OCI-LY1 (cell line): ENCODE measurements at regions not wholly inside any gene's neighbourhood (a gene's known extent, or its start where the extent isn't known, plus 50 kb on each side); places are given as distances from the start of the nearest gene placed in this dataset.

ENCODE experiments used
- H2AFZ ChIP-seq: fragments of 200-600 bp; sonication (generic), shearing (Covaris generic); 2 replicates; pipeline ENCODE4 v1.6.0; 2014; ENCODE audit warnings: antibody characterized with exemption, mild to moderate bottlenecking, low read length
- H3F3A ChIP-seq: fragments of 200-600 bp; sonication (generic), shearing (Covaris generic); 2 replicates; pipeline ENCODE4 v1.6.0; 2014; ENCODE audit warnings: mild to moderate bottlenecking, antibody characterized with exemption, low read length, moderate library complexity; ENCODE audit not compliant: insufficient read depth
- H3K27ac ChIP-seq: fragments of 200-600 bp; sonication (generic); 2 replicates; pipeline ENCODE4 v1.5.1; 2014; ENCODE audit warnings: low read length, mixed run types, mild to moderate bottlenecking, low read depth; ENCODE audit not compliant: poor library complexity, severe bottlenecking
- H3K27me3 ChIP-seq: fragments of 200-600 bp; sonication (generic); 2 replicates; pipeline ENCODE4 v1.6.0; 2014; ENCODE audit warnings: antibody characterized with exemption, mild to moderate bottlenecking, low read length, moderate library complexity; ENCODE audit not compliant: insufficient read depth
- H3K36me3 ChIP-seq: fragments of 200-600 bp; sonication (generic); 2 replicates; pipeline ENCODE4 v1.6.1; 2014; ENCODE audit warnings: mild to moderate bottlenecking, antibody characterized with exemption, low read length, moderate library complexity, mixed read lengths; ENCODE audit not compliant: insufficient read depth
- H3K4me1 ChIP-seq: fragments of 200-600 bp; sonication (generic); 2 replicates; pipeline ENCODE4 v1.5.1; 2014; ENCODE audit warnings: mild to moderate bottlenecking, low read length, moderate library complexity; ENCODE audit not compliant: insufficient read depth, severe bottlenecking
- H3K4me2 ChIP-seq: fragments of 200-600 bp; sonication (generic), shearing (Covaris generic); 2 replicates; pipeline ENCODE4 v1.6.1; 2014; ENCODE audit warnings: low read length
- H3K4me3 ChIP-seq: fragments of 200-600 bp; sonication (generic); 2 replicates; pipeline ENCODE4 v1.5.1; 2014; ENCODE audit warnings: low read length, low read depth, mild to moderate bottlenecking, mixed read lengths; ENCODE audit not compliant: poor library complexity, severe bottlenecking
- H3K79me2 ChIP-seq: fragments of 200-600 bp; shearing (Covaris generic); 2 replicates; pipeline ENCODE4 v1.6.1; 2016; ENCODE audit warnings: mixed run types, low read length, mixed read lengths; ENCODE audit not compliant: insufficient read depth
- H3K9ac ChIP-seq: fragments of 200-600 bp; sonication (generic), shearing (Covaris generic); 2 replicates; pipeline ENCODE4 v1.6.1; 2014; ENCODE audit warnings: mild to moderate bottlenecking, low read length, mixed read lengths
- H3K9me2 ChIP-seq: fragments of 200-600 bp; sonication (generic), shearing (Covaris generic); 2 replicates; pipeline ENCODE4 v1.6.1; 2014; ENCODE audit warnings: low read depth, mild to moderate bottlenecking, low read length, mixed read lengths
- H3K9me3 ChIP-seq: fragments of 200-600 bp; shearing (Covaris generic); 2 replicates; pipeline ENCODE4 v1.6.1; 2014; ENCODE audit warnings: low read length, mixed read lengths
- H4K20me1 ChIP-seq: fragments of 200-600 bp; sonication (generic), shearing (Covaris generic); 2 replicates; pipeline ENCODE4 v1.6.0; 2016; ENCODE audit warnings: mild to moderate bottlenecking, low read length; ENCODE audit not compliant: insufficient read depth
- EZH2 ChIP-seq: fragments of 200-600 bp; sonication (generic), shearing (Covaris generic); IDR thresholded peaks from 2 replicates; pipeline ENCODE4 v1.8.0; 2017; ENCODE audit warnings: borderline replicate concordance, mixed run types, mild to moderate bottlenecking, antibody characterized with exemption, low read length, moderate library complexity, mixed read lengths
- TF ChIP-seq, protein P1 (sequence below): fragments of 200-600 bp; sonication (generic), shearing (Covaris generic); IDR thresholded peaks from 2 replicates; pipeline ENCODE4 v1.5.1; 2017; ENCODE audit warnings: mild to moderate bottlenecking, antibody characterized with exemption, low read length, moderate library complexity, mixed read lengths

DNA sequence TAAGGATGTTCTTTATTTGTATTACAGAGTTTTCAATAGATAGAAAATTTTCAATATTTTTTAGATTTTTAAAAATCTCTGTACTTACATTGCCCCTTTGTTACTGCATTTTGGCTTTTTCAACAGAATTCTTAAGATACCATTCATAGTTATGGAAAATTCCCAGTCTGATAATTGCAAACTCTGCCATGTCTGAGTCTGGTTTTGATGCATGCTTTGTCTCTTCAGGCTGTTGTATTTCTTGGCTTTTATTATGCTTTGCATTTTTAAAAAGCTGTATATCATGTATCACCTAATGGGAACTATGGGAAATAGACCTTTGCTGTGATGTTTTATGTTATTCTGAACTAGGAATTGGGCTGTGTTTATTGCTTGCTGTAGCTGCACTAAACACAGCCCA lies 898.9 kb upstream of the ADGRB3 start:
- Histone ChIP-seq H3K4me2 (no peak overlapping the region), H3K9ac (no peak overlapping the region), H3K9me3 (no peaks in the 10 kb centered on the region), H3K36me3 (no peaks in the 10 kb centered on the region), H3F3A (no peaks in the 10 kb centered on the region), H3K4me3 (no peak overlapping the region), H3K4me1 (no peaks in the 10 kb centered on the region), H2AFZ (no peak overlapping the region), H3K9me2 (peaks cover 3% of the 10 kb centered on the region), H3K27me3 (no peaks in the 10 kb centered on the region), H4K20me1 (no peaks in the 10 kb centered on the region), H3K27ac (no peak overlapping the region), H3K79me2 (no peaks in the 10 kb centered on the region)
- no peak for TF ChIP-seq EZH2
- TF ChIP-seq, protein P1, sequence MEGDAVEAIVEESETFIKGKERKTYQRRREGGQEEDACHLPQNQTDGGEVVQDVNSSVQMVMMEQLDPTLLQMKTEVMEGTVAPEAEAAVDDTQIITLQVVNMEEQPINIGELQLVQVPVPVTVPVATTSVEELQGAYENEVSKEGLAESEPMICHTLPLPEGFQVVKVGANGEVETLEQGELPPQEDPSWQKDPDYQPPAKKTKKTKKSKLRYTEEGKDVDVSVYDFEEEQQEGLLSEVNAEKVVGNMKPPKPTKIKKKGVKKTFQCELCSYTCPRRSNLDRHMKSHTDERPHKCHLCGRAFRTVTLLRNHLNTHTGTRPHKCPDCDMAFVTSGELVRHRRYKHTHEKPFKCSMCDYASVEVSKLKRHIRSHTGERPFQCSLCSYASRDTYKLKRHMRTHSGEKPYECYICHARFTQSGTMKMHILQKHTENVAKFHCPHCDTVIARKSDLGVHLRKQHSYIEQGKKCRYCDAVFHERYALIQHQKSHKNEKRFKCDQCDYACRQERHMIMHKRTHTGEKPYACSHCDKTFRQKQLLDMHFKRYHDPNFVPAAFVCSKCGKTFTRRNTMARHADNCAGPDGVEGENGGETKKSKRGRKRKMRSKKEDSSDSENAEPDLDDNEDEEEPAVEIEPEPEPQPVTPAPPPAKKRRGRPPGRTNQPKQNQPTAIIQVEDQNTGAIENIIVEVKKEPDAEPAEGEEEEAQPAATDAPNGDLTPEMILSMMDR, result no peak

DNA sequence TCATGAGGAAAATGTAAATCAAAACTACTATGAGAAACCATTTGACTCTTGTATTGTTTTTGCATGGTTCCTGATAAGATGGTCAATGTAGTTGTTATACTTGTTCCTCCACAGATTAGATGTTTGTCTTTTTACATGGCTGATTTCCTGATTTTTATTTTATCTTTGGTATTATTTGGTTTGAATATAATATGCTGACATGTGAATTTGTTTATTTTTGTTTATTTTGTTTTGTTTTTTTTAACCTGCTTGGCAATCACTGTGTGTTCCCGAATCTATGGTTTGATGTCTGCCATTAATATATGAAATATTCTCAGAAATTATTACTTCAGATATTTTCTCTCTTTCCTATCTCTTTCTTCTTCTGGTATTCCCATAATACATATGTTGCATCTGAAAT lies 899.5 kb upstream of the ADGRB3 start:
- no peaks in the 10 kb centered on the region for H3K9me3 ChIP-seq
- no peak overlapping the region for H3K27ac ChIP-seq
- no peaks in the 10 kb centered on the region for H3F3A ChIP-seq
- H3K79me2 ChIP-seq, result no peaks in the 10 kb centered on the region
- no peaks in the 10 kb centered on the region for H3K4me1 ChIP-seq
- H3K9ac ChIP-seq, result no peak overlapping the region
- H3K4me2 ChIP-seq, result no peak overlapping the region
- H3K36me3 ChIP-seq, result no peaks in the 10 kb centered on the region
- no peaks in the 10 kb centered on the region for H3K27me3 ChIP-seq
- peaks cover 3% of the 10 kb centered on the region for H3K9me2 ChIP-seq
- TF ChIP-seq EZH2, result no peak
- TF ChIP-seq, protein P1, result no peak
- no peak overlapping the region for H2AFZ ChIP-seq
- H3K4me3 ChIP-seq, result no peak overlapping the region
- no peaks in the 10 kb centered on the region for H4K20me1 ChIP-seq

- H3K9ac ChIP-seq, result no peak overlapping the region
- H3K4me3 ChIP-seq, result no peak overlapping the region
- H3K79me2 ChIP-seq, result no peaks in the 10 kb centered on the region
- no peaks in the 10 kb centered on the region for H3K9me3 ChIP-seq
- TF ChIP-seq EZH2, result no peak
- TF ChIP-seq, protein P1, result no peak
- no peaks in the 10 kb centered on the region for H3F3A ChIP-seq
- no peaks in the 10 kb centered on the region for H3K27me3 ChIP-seq
- no peaks in the 10 kb centered on the region for H3K4me1 ChIP-seq
- no peak overlapping the region for H3K27ac ChIP-seq
- H3K36me3 ChIP-seq, result no peaks in the 10 kb centered on the region
- H4K20me1 ChIP-seq, result no peaks in the 10 kb centered on the region
- no peak overlapping the region for H3K4me2 ChIP-seq
- H2AFZ ChIP-seq, result no peak overlapping the region
- no peaks in the 10 kb centered on the region for H3K9me2 ChIP-seq
Observed at GRCh38 chr6:67722861-67723261, 912.2 kb upstream of the ADGRB3 start.
